KBM-7 (cell line): ENCODE measurements at regions not wholly inside any gene's neighbourhood (a gene's known extent, or its start where the extent isn't known, plus 50 kb on each side); places are given as distances from the start of the nearest gene placed in this dataset.
"Not testable (repeated sequence)": the region's sequence is repeated elsewhere in the genome, so short reads cannot be mapped to it uniquely, and the experiment has no call there.

Experiments
- DNase-seq: peaks from one replicate; pipeline ENCODE4 v3.0.0-alpha.2; 2015
- in situ Hi-C: fragments of 300-500 bp; cut with MboI; formaldehyde crosslinking; loops from 2 replicates; pipeline ENCODE4 v1.14.3; 2020; ENCODE audit warnings: low sequenced_read_pairs, low pct_unique_long_range_greater_than_20kb, mixed read lengths

- in situ Hi-C loops, result no loop called here
- DNase-seq, result peak; percentile 16
Measured at GRCh38 chr5:85484982-85485574, 1100.4 kb upstream of the EDIL3 start.

- in situ Hi-C loops, result no loop called here
- DNase-seq, result no peak
Measured at GRCh38 chr5:85488295-85488694, 1103.6 kb upstream of the EDIL3 start.

GRCh38 chr5:85500869-85501268 is 1116.2 kb upstream of the EDIL3 start:
- DNase-seq, result no peak
- in situ Hi-C loops, result no loop called here

- no peak for DNase-seq
- in situ Hi-C loops, result no loop called here
Measured at GRCh38 chr5:85512896-85513295, 1104.8 kb upstream of the COX7C start.

- DNase-seq, result no peak
- in situ Hi-C loops, result no loop called here
Measured at GRCh38 chr5:85515588-85515987, 1102.2 kb upstream of the COX7C start.

- in situ Hi-C loops, result no loop called here
- no peak for DNase-seq
Measured at GRCh38 chr5:85517386-85517785, 1100.4 kb upstream of the COX7C start.

- in situ Hi-C loops, result no loop called here
- DNase-seq, result no peak
Measured at GRCh38 chr5:85533341-85534047, 1084.2 kb upstream of the COX7C start.

- DNase-seq, result peak; percentile 2
- in situ Hi-C loops, result no loop called here
Measured at GRCh38 chr5:85538362-85538761, 1079.4 kb upstream of the COX7C start.

GRCh38 chr5:85545129-85545528 is 1072.6 kb upstream of the COX7C start:
- in situ Hi-C loops, result no loop called here
- DNase-seq, result no peak

- in situ Hi-C loops, result no loop called here
- DNase-seq, result no peak
Measured at GRCh38 chr5:85549229-85549628, 1068.5 kb upstream of the COX7C start.

- DNase-seq, result no peak
- in situ Hi-C loops, result no loop called here
Measured at GRCh38 chr5:85549836-85550599, 1067.7 kb upstream of the COX7C start.

GRCh38 chr5:85556464-85556863 is 1061.3 kb upstream of the COX7C start:
- in situ Hi-C loops, result no loop called here

GRCh38 chr5:85576666-85577065 is 1041.1 kb upstream of the COX7C start:
- in situ Hi-C loops, result no loop called here
- no peak for DNase-seq

More at GRCh38 chr5:85556464-85556863, 1061.3 kb upstream of the COX7C start:
- no peak for DNase-seq

- in situ Hi-C loops, DNase-seq: not testable (repeated sequence)
Measured at GRCh38 chr5:85587806-85588205, 1029.9 kb upstream of the COX7C start.

GRCh38 chr5:85588268-85588667 is 1029.5 kb upstream of the COX7C start:
- DNase-seq, in situ Hi-C loops: not testable (repeated sequence)

GRCh38 chr5:85590764-85591163 is 1027.0 kb upstream of the COX7C start:
- DNase-seq, result no peak
- in situ Hi-C loops, result no loop called here

GRCh38 chr5:85591311-85591710 is 1026.4 kb upstream of the COX7C start:
- no peak for DNase-seq
- in situ Hi-C loops, result no loop called here

- in situ Hi-C loops, result no loop called here
- DNase-seq, result no peak
Measured at GRCh38 chr5:85602843-85603242, 1014.9 kb upstream of the COX7C start.

- DNase-seq, result no peak
Measured at GRCh38 chr5:85604378-85604777, 1013.4 kb upstream of the COX7C start.

GRCh38 chr5:85604786-85605185 is 1013.0 kb upstream of the COX7C start:
- DNase-seq, result no peak
- in situ Hi-C loops, result no loop called here

More at GRCh38 chr5:85604378-85604777, 1013.4 kb upstream of the COX7C start:
- in situ Hi-C loops, result no loop called here
